Natural killer cell (primary cell): ENCODE measurements at regions not wholly inside any gene's neighbourhood (a gene's known extent, or its start where the extent isn't known, plus 50 kb on each side); places are given as distances from the start of the nearest gene placed in this dataset.
"Not testable (repeated sequence)": the region's sequence is repeated elsewhere in the genome, so short reads cannot be mapped to it uniquely, and the experiment has no call there.

Source experiments
- ATAC-seq, 3 donors: fragments of 150-1000 bp in 2 of 3; fragments of 200-7000 bp in 1 of 3; cut with Tn5 transposase; 1 replicate in 1 of 3; 2 replicates in 2 of 3; pipeline ENCODE4 v1.10.0; 2021; ENCODE audit warnings: mild to moderate bottlenecking in 2 of 3, moderate library complexity in 2 of 3
- DNase-seq, 2 donors: peaks; one replicate each; pipeline versions ENCODE4 v3.0.0 to v3.0.0-alpha.2; 2013 to 2021; ENCODE audit warnings: mixed read lengths in 1 of 2
- H3K27ac ChIP-seq: one replicate; pipeline ENCODE4 v1.5.1; 2013; ENCODE audit warnings: mild to moderate bottlenecking, low read length
- H3K27me3 ChIP-seq: one replicate; pipeline ENCODE4 v1.6.1; 2013; ENCODE audit warnings: low read length; ENCODE audit not compliant: control insufficient read depth, insufficient read depth
- H3K36me3 ChIP-seq: one replicate; pipeline ENCODE4 v1.6.1; 2013; ENCODE audit warnings: low read length; ENCODE audit not compliant: control insufficient read depth, insufficient read depth
- H3K4me1 ChIP-seq: one replicate; pipeline ENCODE4 v1.6.1; 2013; ENCODE audit warnings: low read length; ENCODE audit not compliant: control insufficient read depth, insufficient read depth
- H3K4me3 ChIP-seq: one replicate; pipeline ENCODE4 v1.5.1; 2013; ENCODE audit warnings: low read length
- H3K9me3 ChIP-seq: one replicate; pipeline ENCODE4 v1.6.1; 2013; ENCODE audit warnings: low read length; ENCODE audit not compliant: control insufficient read depth, insufficient read depth
- H3K27ac Mint-ChIP-seq, 2 donors: one replicate each; pipeline ENCODE4 v1.8.0; 2022; ENCODE audit warnings: mild to moderate bottlenecking in 2 of 2, mixed read lengths in 2 of 2, moderate library complexity in 1 of 2
- H3K27me3 Mint-ChIP-seq, 2 donors: one replicate each; pipeline ENCODE4 v1.8.0; 2022; ENCODE audit warnings: low read depth in 2 of 2, mixed read lengths in 2 of 2
- H3K36me3 Mint-ChIP-seq: one replicate; pipeline ENCODE4 v1.8.0; 2022; ENCODE audit warnings: mixed read lengths
- H3K4me1 Mint-ChIP-seq, 2 donors: one replicate each; pipeline ENCODE4 v1.8.0; 2022; ENCODE audit warnings: mixed read lengths in 2 of 2
- H3K4me3 Mint-ChIP-seq: one replicate; pipeline ENCODE4 v1.8.0; 2022; ENCODE audit warnings: mild to moderate bottlenecking, moderate library complexity, mixed read lengths
- H3K9me3 Mint-ChIP-seq, 2 donors: one replicate each; pipeline ENCODE4 v1.8.0; 2022; ENCODE audit warnings: mixed read lengths in 2 of 2
- CTCF ChIP-seq: fragments of 200-600 bp; IDR thresholded peaks from one replicate; pipeline ENCODE4 v1.8.0; 2022; ENCODE audit warnings: antibody characterized with exemption
- whole genome bisulfite sequencing: methylation state at CpG from one replicate; pipeline ENCODE4 v1.1.7; 2013; ENCODE audit warnings: missing lambda C conversion rate; ENCODE audit not compliant: insufficient coverage; 5-methylcytosine and 5-hydroxymethylcytosine counted together
- intact Hi-C: fragments of 100-400 bp; cut with micrococcal nuclease; formaldehyde crosslinking; loops from one replicate; pipeline ENCODE4 v1.14.2; 2022

GRCh38 chr2:5617358-5617757 lies 74.8 kb upstream of the SOX11 start:
- Histone ChIP-seq H3K4me1 (no peaks in the 10 kb centered on the region), H3K27me3 (no peaks in the 10 kb centered on the region), H3K9me3 (no peaks in the 10 kb centered on the region), H3K36me3 (no peaks in the 10 kb centered on the region), H3K4me3 (no peak overlapping the region), H3K27ac (no peak overlapping the region)
- H3K9me3 Mint-ChIP-seq: peaks cover 10 to 22% of the 10 kb centered on the region in 2 donors
- 94% methylated on average over 8 of the region's 8 CpGs for WGBS
- no peak for ATAC-seq
- no peaks in the 10 kb centered on the region for H3K27me3 Mint-ChIP-seq
- no peak overlapping the region for H3K4me3 Mint-ChIP-seq
- H3K36me3 Mint-ChIP-seq: no peaks in the 10 kb centered on the region
- no peak for DNase-seq
- TF ChIP-seq CTCF: no peak
- H3K27ac Mint-ChIP-seq: no peak overlapping the region
- no peaks in the 10 kb centered on the region for H3K4me1 Mint-ChIP-seq
- intact Hi-C loops: no loop called here

DNA sequence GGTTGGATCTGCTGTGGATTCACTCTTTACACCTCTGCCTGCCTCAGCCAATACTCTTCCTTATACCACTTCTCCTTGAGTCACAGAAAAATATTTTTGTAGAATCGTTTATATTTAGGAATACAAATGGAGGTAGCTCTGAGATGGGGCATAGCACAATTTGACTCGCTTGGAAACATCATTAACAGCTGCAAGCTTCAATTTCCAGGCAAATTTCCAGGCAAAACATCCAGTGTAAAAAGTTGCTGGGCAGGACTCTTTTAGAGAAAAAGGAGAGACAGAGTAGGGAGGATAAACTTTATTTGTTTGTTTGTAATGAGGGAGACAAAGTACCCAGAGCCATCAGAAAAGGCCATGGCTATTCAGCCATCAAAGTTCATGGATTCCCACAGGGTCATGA lies 74.4 kb upstream of the SOX11 start:
- ATAC-seq (no peak), DNase-seq (no peak)
- Mint-ChIP-seq H3K4me3 (no peak overlapping the region), H3K27me3 (no peaks in the 10 kb centered on the region), H3K9me3 (peaks cover 14 to 26% of the 10 kb centered on the region in 2 donors), H3K4me1 (no peaks in the 10 kb centered on the region), H3K36me3 (no peaks in the 10 kb centered on the region), H3K27ac (no peak overlapping the region)
- no peaks in the 10 kb centered on the region for H3K36me3 ChIP-seq
- no peaks in the 10 kb centered on the region for H3K27me3 ChIP-seq
- no peak overlapping the region for H3K27ac ChIP-seq
- H3K9me3 ChIP-seq: no peaks in the 10 kb centered on the region
- no peak overlapping the region for H3K4me3 ChIP-seq
- intact Hi-C loops: no loop called here
- no peak for TF ChIP-seq CTCF
- no peaks in the 10 kb centered on the region for H3K4me1 ChIP-seq
- 91% methylated on average over 2 of the region's 2 CpGs for WGBS

DNA sequence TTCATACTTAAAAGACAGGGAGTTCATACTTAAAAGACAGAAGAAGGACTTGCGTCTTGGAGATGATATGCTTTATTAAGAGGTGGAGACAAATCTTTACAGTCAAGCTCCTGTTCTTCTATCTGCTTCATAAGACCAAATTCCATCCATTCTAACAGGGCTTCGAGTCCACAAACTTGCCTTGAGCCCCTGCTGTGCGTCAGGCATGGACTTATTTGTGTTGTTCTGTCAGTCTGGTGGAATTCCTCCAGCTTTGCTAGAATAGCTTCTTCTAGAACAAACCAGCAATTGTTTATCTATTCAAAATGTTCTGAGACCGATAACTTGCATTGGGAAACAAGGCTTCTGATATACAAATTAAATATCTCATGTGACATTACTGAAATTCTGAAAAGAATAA lies 73.9 kb upstream of the SOX11 start:
- no peak for ATAC-seq
- H3K27ac Mint-ChIP-seq: no peak overlapping the region
- H3K4me1 Mint-ChIP-seq: no peaks in the 10 kb centered on the region
- H3K4me3 Mint-ChIP-seq: no peak overlapping the region
- no peak for TF ChIP-seq CTCF
- H3K4me1 ChIP-seq: no peaks in the 10 kb centered on the region
- intact Hi-C loops: no loop called here
- no peaks in the 10 kb centered on the region for H3K27me3 Mint-ChIP-seq
- DNase-seq: no peak
- no peaks in the 10 kb centered on the region for H3K36me3 ChIP-seq
- H3K4me3 ChIP-seq: no peak overlapping the region
- 70% methylated on average over 3 of the region's 4 CpGs for WGBS
- no peaks in the 10 kb centered on the region for H3K9me3 ChIP-seq
- no peaks in the 10 kb centered on the region for H3K36me3 Mint-ChIP-seq
- H3K27ac ChIP-seq: no peak overlapping the region
- peaks cover 16 to 27% of the 10 kb centered on the region in 2 donors for H3K9me3 Mint-ChIP-seq
- H3K27me3 ChIP-seq: no peaks in the 10 kb centered on the region

GRCh38 chr2:5625556-5626065 lies 66.6 kb upstream of the SOX11 start:
- H3K36me3 ChIP-seq, H3K4me3 Mint-ChIP-seq, H3K9me3 ChIP-seq, H3K27me3 Mint-ChIP-seq, DNase-seq, H3K4me3 ChIP-seq, H3K27ac ChIP-seq, H3K36me3 Mint-ChIP-seq, ATAC-seq, H3K4me1 ChIP-seq, H3K27me3 ChIP-seq, H3K27ac Mint-ChIP-seq, intact Hi-C loops, H3K4me1 Mint-ChIP-seq: not testable (repeated sequence)
- peaks cover 14 to 22% of the 10 kb centered on the region in 2 donors for H3K9me3 Mint-ChIP-seq
- WGBS: 73% methylated on average over 3 of the region's 5 CpGs

- H3K4me3 Mint-ChIP-seq, H3K4me1 ChIP-seq, DNase-seq, H3K27me3 Mint-ChIP-seq, H3K27ac Mint-ChIP-seq, H3K4me1 Mint-ChIP-seq, H3K9me3 ChIP-seq, H3K36me3 ChIP-seq, H3K27me3 ChIP-seq, H3K36me3 Mint-ChIP-seq, H3K9me3 Mint-ChIP-seq, H3K27ac ChIP-seq, intact Hi-C loops, ATAC-seq, H3K4me3 ChIP-seq: not testable (repeated sequence)
- no CpG with 5 or more reads among the region's 6 CpGs for WGBS
Measured at GRCh38 chr2:5628484-5628883, 63.7 kb upstream of the SOX11 start.

DNA sequence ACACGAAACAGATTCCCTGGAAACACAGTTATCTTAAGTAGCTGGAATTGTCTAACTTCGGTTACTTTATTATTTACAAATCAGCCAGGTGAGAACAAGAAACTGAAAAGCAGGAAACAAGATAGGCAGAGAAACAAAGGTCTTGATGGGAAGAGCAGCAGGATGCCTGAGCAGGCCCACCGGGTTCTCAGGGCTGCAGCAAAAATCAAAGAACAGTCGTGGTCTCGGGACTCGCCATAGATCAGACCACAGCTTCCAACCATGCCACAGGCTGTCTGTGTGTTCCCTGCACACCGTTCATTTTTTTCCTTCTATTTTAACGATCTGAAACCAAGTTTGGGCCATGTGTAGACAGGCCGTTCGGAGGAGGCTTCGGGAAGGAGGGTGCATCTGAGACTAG lies 62.7 kb upstream of the SOX11 start:
- not testable (repeated sequence) for H3K4me1 ChIP-seq

More for the DNA sequence above, 62.7 kb upstream of the SOX11 start:
- intact Hi-C loops, H3K36me3 ChIP-seq, ATAC-seq, DNase-seq, H3K27me3 ChIP-seq, H3K27ac Mint-ChIP-seq, H3K9me3 Mint-ChIP-seq, H3K4me3 Mint-ChIP-seq, H3K9me3 ChIP-seq, H3K36me3 Mint-ChIP-seq, H3K4me1 Mint-ChIP-seq, H3K27me3 Mint-ChIP-seq, H3K4me3 ChIP-seq, H3K27ac ChIP-seq: not testable (repeated sequence)
- 86% methylated on average over 10 of the region's 11 CpGs for WGBS
